Endothelial cell (in vitro differentiated cells): ENCODE measurements at regions not wholly inside any gene's neighbourhood (a gene's known extent, or its start where the extent isn't known, plus 50 kb on each side); places are given as distances from the start of the nearest gene placed in this dataset.

Source experiments
- DNase-seq: peaks from one replicate; pipeline ENCODE4 v3.0.0; 2021; ENCODE audit warnings: low spot score
- H3K27ac Mint-ChIP-seq: one replicate; pipeline ENCODE4 v1.8.0; 2021; ENCODE audit warnings: mixed read lengths, inconsistent platforms; ENCODE audit not compliant: unreplicated experiment
- H3K27me3 Mint-ChIP-seq: one replicate; pipeline ENCODE4 v1.8.0; 2021; ENCODE audit warnings: mild to moderate bottlenecking, moderate library complexity, mixed read lengths, inconsistent platforms; ENCODE audit not compliant: unreplicated experiment
- H3K36me3 Mint-ChIP-seq: one replicate; pipeline ENCODE4 v1.8.0; 2021; ENCODE audit warnings: mild to moderate bottlenecking, low read depth, mixed read lengths, inconsistent platforms; ENCODE audit not compliant: unreplicated experiment
- H3K4me1 Mint-ChIP-seq: one replicate; pipeline ENCODE4 v1.8.0; 2021; ENCODE audit warnings: mild to moderate bottlenecking, mixed read lengths, inconsistent platforms; ENCODE audit not compliant: unreplicated experiment
- H3K4me3 Mint-ChIP-seq: one replicate; pipeline ENCODE4 v1.8.0; 2021; ENCODE audit warnings: mild to moderate bottlenecking, mixed read lengths, inconsistent platforms; ENCODE audit not compliant: unreplicated experiment
- H3K9me3 Mint-ChIP-seq: one replicate; pipeline ENCODE4 v1.8.0; 2021; ENCODE audit warnings: mixed read lengths, inconsistent platforms; ENCODE audit not compliant: unreplicated experiment
- TF ChIP-seq, protein P1 (sequence below): fragments of 200-600 bp; sonication (generic); IDR thresholded peaks from one replicate; pipeline ENCODE4 v1.5.0; 2021; ENCODE audit warnings: antibody characterized with exemption; ENCODE audit not compliant: unreplicated experiment

DNA sequence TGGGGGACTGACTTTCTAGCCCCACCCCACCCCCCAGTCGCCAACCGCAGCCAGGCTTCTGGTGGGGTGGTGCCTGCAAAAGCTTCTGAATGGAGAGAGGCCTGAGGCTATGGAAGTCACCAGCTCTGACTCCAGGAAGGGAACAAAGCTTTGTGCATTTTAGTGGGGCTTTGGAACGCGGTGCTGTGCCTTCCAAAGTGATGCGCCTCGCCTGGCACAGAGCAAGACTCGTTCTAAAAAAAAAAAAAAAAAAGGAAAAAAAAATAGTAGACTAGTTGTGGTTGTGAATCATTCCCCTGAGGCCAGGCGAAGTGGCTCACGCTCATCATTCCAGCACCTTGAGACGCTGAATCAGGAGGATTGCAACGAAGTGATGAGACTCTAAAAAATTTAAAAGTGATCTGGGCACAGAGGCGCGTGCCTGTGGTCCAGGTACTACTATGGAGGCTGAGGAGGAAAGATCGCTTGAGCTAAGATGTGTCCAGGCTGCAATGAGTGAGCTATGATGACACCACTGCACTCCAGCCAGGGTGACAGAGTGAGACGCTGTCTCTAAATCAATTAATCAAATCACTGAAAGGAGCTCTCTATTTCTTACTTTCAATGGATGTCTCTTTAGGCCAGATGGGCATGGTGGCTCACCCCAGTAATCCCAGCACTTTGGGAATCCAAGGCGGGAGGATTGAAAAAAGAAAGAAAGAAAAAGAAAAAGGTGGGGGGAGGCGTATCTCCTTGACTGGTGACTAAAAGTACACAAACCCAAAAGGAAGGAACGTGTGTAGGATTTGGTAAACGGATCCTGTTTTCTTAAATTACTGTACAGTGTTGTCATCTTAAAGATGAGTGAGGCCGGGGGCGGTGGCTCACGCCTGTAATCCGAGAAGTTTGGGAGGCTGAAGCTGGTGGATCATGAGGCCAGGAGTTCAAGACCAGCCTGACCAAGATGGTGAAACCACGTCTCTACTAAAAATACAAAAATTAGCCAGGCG lies 259.6 kb upstream of the ALG10B start:
- no peak overlapping the region for H3K27ac Mint-ChIP-seq
- H3K4me1 Mint-ChIP-seq = no peaks in the 10 kb centered on the region
- no peak for DNase-seq
- H3K4me3 Mint-ChIP-seq = no peak overlapping the region
- TF ChIP-seq, protein P1, sequence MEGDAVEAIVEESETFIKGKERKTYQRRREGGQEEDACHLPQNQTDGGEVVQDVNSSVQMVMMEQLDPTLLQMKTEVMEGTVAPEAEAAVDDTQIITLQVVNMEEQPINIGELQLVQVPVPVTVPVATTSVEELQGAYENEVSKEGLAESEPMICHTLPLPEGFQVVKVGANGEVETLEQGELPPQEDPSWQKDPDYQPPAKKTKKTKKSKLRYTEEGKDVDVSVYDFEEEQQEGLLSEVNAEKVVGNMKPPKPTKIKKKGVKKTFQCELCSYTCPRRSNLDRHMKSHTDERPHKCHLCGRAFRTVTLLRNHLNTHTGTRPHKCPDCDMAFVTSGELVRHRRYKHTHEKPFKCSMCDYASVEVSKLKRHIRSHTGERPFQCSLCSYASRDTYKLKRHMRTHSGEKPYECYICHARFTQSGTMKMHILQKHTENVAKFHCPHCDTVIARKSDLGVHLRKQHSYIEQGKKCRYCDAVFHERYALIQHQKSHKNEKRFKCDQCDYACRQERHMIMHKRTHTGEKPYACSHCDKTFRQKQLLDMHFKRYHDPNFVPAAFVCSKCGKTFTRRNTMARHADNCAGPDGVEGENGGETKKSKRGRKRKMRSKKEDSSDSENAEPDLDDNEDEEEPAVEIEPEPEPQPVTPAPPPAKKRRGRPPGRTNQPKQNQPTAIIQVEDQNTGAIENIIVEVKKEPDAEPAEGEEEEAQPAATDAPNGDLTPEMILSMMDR = no peak
- H3K27me3 Mint-ChIP-seq = peaks cover 21% of the 10 kb centered on the region
- H3K36me3 Mint-ChIP-seq = peaks cover 26% of the 10 kb centered on the region
- H3K9me3 Mint-ChIP-seq = peaks cover 46% of the 10 kb centered on the region

DNA sequence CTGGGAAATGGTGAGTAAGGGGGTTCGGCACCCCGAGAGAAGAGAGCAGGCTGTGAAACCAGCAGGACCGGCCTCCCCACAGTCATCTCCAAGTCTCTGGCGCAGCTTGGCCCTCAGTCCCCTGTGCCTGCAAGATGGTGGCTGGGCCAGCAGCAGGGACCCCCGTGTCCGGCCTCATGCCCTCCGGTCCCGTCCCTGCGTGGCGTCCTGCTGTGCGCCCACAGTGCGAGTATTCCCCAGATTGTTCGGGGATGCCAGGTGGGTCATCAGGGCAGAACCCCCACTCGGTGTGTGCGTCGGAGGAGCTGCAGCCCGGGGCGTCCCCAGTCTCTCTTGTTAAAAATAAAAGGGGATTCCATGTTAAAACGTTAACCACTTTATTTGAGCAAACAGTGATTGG lies 216.9 kb upstream of the ALG10B start:
- DNase-seq = no peak
- TF ChIP-seq, protein P1 = no peak
- peaks cover 4% of the 10 kb centered on the region for H3K36me3 Mint-ChIP-seq
- H3K27ac Mint-ChIP-seq = no peak overlapping the region
- H3K4me1 Mint-ChIP-seq = no peaks in the 10 kb centered on the region
- peaks cover 7% of the 10 kb centered on the region for H3K27me3 Mint-ChIP-seq
- no peak overlapping the region for H3K4me3 Mint-ChIP-seq
- H3K9me3 Mint-ChIP-seq = peaks cover 18% of the 10 kb centered on the region

DNA sequence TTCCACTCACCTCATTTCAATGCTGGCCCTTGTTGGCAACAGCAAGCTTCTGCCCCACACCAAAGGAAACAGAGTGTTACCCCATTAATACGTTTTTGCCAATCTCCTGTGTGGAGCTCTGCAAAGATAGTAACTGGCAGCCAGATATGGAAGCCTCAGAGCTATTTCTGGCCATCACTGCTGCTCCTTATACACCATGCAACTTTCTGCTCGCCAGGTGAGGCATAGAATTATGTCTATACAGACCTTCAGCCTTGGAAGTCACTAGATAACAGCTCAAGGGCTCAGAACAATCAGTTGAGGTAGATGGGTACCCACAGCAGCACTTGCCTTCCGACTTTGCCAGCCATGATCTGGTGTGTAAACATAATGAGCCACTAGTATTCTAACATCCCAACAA lies 214.8 kb upstream of the ALG10B start:
- Mint-ChIP-seq H3K4me3 (no peak overlapping the region), H3K27me3 (peaks cover 5% of the 10 kb centered on the region), H3K36me3 (peaks cover 4% of the 10 kb centered on the region), H3K9me3 (peaks cover 29% of the 10 kb centered on the region), H3K27ac (no peak overlapping the region), H3K4me1 (no peaks in the 10 kb centered on the region)
- no peak for DNase-seq
- TF ChIP-seq, protein P1 = no peak

DNA sequence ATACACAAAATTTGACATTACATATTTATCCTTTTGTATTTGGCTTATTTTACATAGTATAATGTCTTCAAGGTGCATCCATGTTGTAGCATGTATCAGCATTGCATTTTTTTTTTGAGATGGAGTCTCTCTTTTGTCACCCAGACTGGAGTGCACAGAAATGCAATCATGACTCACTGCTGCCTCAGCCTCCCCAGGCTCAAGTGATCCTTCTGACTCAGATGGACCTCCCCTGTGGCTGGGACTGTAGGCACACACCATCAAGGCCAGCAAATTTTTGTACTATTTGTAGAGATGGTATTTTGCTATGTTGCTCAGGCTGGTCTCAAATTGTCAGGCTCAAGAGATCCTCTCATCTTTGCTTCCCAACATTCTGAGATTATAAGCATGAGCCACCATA lies 214.4 kb upstream of the ALG10B start:
- peaks cover 5% of the 10 kb centered on the region for H3K27me3 Mint-ChIP-seq
- no peak overlapping the region for H3K4me3 Mint-ChIP-seq
- H3K36me3 Mint-ChIP-seq = peaks cover 4% of the 10 kb centered on the region
- TF ChIP-seq, protein P1 = no peak
- no peak for DNase-seq
- no peak overlapping the region for H3K27ac Mint-ChIP-seq
- peaks cover 29% of the 10 kb centered on the region for H3K9me3 Mint-ChIP-seq
- H3K4me1 Mint-ChIP-seq = no peaks in the 10 kb centered on the region
